HepG2 (cell line): ENCODE measurements at regions not wholly inside any gene's neighbourhood (a gene's known extent, or its start where the extent isn't known, plus 50 kb on each side); places are given as distances from the start of the nearest gene placed in this dataset.

Experiments
- ATAC-seq: fragments of 200-7000 bp; cut with Tn5 transposase; 3 replicates; pipeline ENCODE4 v1.9.1; 2020; ENCODE audit warnings: mild to moderate bottlenecking, moderate library complexity
- BruUV-seq: library from RNA; stranded (reverse); fragments of 400-500 nt; replicated peaks from 2 replicates; lab custom pipeline; 2021; lab: Mats Ljungman, UMichigan
- CTCF ChIA-PET: fragments of 300-600 bp; formaldehyde crosslinking; extraction: SDS; loops from one replicate; lab custom pipeline; 2021; ENCODE audit warnings: low total read pairs, inconsistent platforms, low intra/inter-chr PET ratio; lab: Yijun Ruan, JAX
- POLR2A ChIA-PET: fragments of 350-600 bp; sonication (Branson Sonifier 250); formaldehyde crosslinking; loops from one replicate; lab custom pipeline; 2020; ENCODE audit warnings: antibody characterized with exemption, inconsistent platforms; lab: Yijun Ruan, JAX
- DNase-seq: peaks from one replicate; pipeline ENCODE4 v3.0.0-alpha.2; 2015; ENCODE audit warnings: low spot score
- FAIRE-seq: peaks from 3 replicates; lab custom pipeline; 2011; peaks lifted over from hg19 to GRCh38; lab: Jason Lieb, UNC
- H2AFZ ChIP-seq: one replicate; pipeline ENCODE4 v1.6.1; 2011; ENCODE audit warnings: low read length, inconsistent platforms
- H3K27ac ChIP-seq: fragments of 300-600 bp; 3 replicates; pipeline ENCODE4 v1.8.0; 2011; ENCODE audit warnings: mixed run types, mild to moderate bottlenecking, mixed read lengths, low read length, inconsistent platforms; ENCODE audit not compliant: insufficient read depth; ENCODE audit errors: extremely low read length
- H3K27me3 ChIP-seq, 2 experiments: fragments of 200-600 bp in 1 of 2; 2 replicates in 1 of 2; 3 replicates in 1 of 2; pipeline versions ENCODE4 v1.6.0 to v1.8.0; 2011; ENCODE audit warnings: low read length in 2 of 2, mild to moderate bottlenecking in 2 of 2, moderate library complexity in 2 of 2, inconsistent platforms in 1 of 2; ENCODE audit not compliant: insufficient read depth in 2 of 2, control insufficient read depth in 1 of 2
- H3K36me3 ChIP-seq, 2 experiments: fragments of 200-600 bp in 1 of 2; replicated peaks in 1 of 2; 2 replicates in 1 of 2; 3 replicates in 1 of 2; pipeline versions ENCODE4 v1.5.1 to v1.8.0; 2011; ENCODE audit warnings: low read length in 2 of 2, inconsistent platforms in 1 of 2; ENCODE audit not compliant: insufficient read depth in 2 of 2, control insufficient read depth in 1 of 2
- H3K4me1 ChIP-seq: 2 replicates; pipeline ENCODE4 v1.5.1; 2012; ENCODE audit warnings: low read length, inconsistent platforms; ENCODE audit not compliant: insufficient read depth
- H3K4me2 ChIP-seq: 2 replicates; pipeline ENCODE4 v1.6.0; 2011; ENCODE audit warnings: low read depth, low read length, inconsistent platforms
- H3K4me3 ChIP-seq, 3 experiments: fragments of 200-600 bp in 1 of 3; sonication (generic), shearing (Covaris generic) in 1 of 3; replicated peaks in 1 of 3; 2 replicates each; pipeline ENCODE4 v1.5.1; 2011 to 2016; ENCODE audit warnings: low read length in 3 of 3, inconsistent platforms in 2 of 3, low read depth in 2 of 3, mild to moderate bottlenecking in 2 of 3, control low read depth in 1 of 3, mixed read lengths in 1 of 3; ENCODE audit not compliant: insufficient read depth in 1 of 3
- H3K79me2 ChIP-seq: one replicate; pipeline ENCODE4 v1.6.1; 2011; ENCODE audit warnings: low read length, inconsistent platforms; ENCODE audit not compliant: insufficient read depth
- H3K9ac ChIP-seq: 2 replicates; pipeline ENCODE4 v1.6.0; 2011; ENCODE audit warnings: mild to moderate bottlenecking, low read depth, low read length, inconsistent platforms; ENCODE audit not compliant: insufficient read depth
- H3K9me3 ChIP-seq: 2 replicates; pipeline ENCODE4 v1.5.1; 2012; ENCODE audit warnings: mild to moderate bottlenecking, low read length
- H4K20me1 ChIP-seq: 2 replicates; pipeline ENCODE4 v1.6.0; 2011; ENCODE audit warnings: inconsistent platforms, mild to moderate bottlenecking, low read length, moderate library complexity; ENCODE audit not compliant: insufficient read depth
- BRD4 ChIP-seq: sonication (generic); formaldehyde crosslinking; IDR thresholded peaks from 2 replicates; pipeline ENCODE4 v1.4.0; 2020; ENCODE audit warnings: missing genetic modification reagents
- EHMT2 ChIP-seq: fragments of 200-600 bp; sonication (generic); IDR thresholded peaks from 2 replicates; pipeline ENCODE4 v1.7.0; 2017; ENCODE audit warnings: antibody characterized with exemption, low read depth, low read length, borderline replicate concordance
- HDAC6 ChIP-seq: fragments of 200-600 bp; sonication (generic); IDR thresholded peaks from 2 replicates; pipeline ENCODE4 v1.7.0; 2017; ENCODE audit warnings: mild to moderate bottlenecking, antibody characterized with exemption, low read length, low read depth
- MBD4 ChIP-seq: IDR thresholded peaks from 2 replicates; pipeline ENCODE4 v1.6.1; 2012; ENCODE audit warnings: low read length, inconsistent platforms, borderline replicate concordance
- MBNL3 ChIP-seq: fragments of 250-450 bp; sonication (Bioruptor Pico); conservative IDR thresholded peaks from 2 replicates; pipeline ENCODE4 v1.8.0; 2022; ENCODE audit warnings: mild to moderate bottlenecking, inconsistent platforms
- MLX ChIP-seq: IDR thresholded peaks from 2 replicates; pipeline ENCODE4 v1.6.1; 2016
- NONO ChIP-seq, 2 experiments: fragments of 450-650 bp in 1 of 2; sonication (generic) in 1 of 2; formaldehyde crosslinking in 1 of 2; IDR thresholded peaks in 1 of 2; conservative IDR thresholded peaks in 1 of 2; 2 replicates each; pipeline versions ENCODE4 v1.6.1 to v1.8.0; 2017 to 2022; ENCODE audit warnings: mild to moderate bottlenecking in 1 of 2, missing genetic modification reagents in 1 of 2, moderate library complexity in 1 of 2
- NRL ChIP-seq: sonication (generic); formaldehyde crosslinking; IDR thresholded peaks from 2 replicates; pipeline ENCODE4 v1.5.0; 2020; ENCODE audit warnings: missing genetic modification reagents, mild to moderate bottlenecking, moderate library complexity, borderline replicate concordance
- SCMH1 ChIP-seq: sonication (generic); formaldehyde crosslinking; IDR thresholded peaks from 2 replicates; pipeline ENCODE4 v1.9.0; 2021; ENCODE audit warnings: missing genetic modification reagents, mild to moderate bottlenecking, borderline replicate concordance
- SP2 ChIP-seq: sonication (generic); formaldehyde crosslinking; IDR thresholded peaks from 2 replicates; pipeline ENCODE4 v1.5.1; 2020; ENCODE audit warnings: mild to moderate bottlenecking, missing genetic modification reagents
- ZFP1 ChIP-seq: IDR thresholded peaks from 2 replicates; pipeline ENCODE4 v1.6.1; 2016
- ZNF777 ChIP-seq: sonication (generic); formaldehyde crosslinking; IDR thresholded peaks from 2 replicates; pipeline ENCODE4 v1.4.0; 2020; ENCODE audit warnings: missing genetic modification reagents
- ZZZ3 ChIP-seq: sonication (generic); formaldehyde crosslinking; IDR thresholded peaks from 2 replicates; pipeline ENCODE4 v1.4.0; 2020; ENCODE audit warnings: missing genetic modification reagents, mild to moderate bottlenecking, borderline replicate concordance
- whole genome bisulfite sequencing: methylation state at CpG from one replicate; pipeline ENCODE4 v1.1.6; 2017; ENCODE audit warnings: low lambda C conversion rate; 5-methylcytosine and 5-hydroxymethylcytosine counted together
- in situ Hi-C: cut with HindIII; loops from 2 replicates; pipeline ENCODE4 v1.10.0; 2017; ENCODE audit warnings: low pct_unique_long_range_greater_than_20kb; ENCODE audit not compliant: extremely low pct_ligation_motif_present
- intact Hi-C: fragments of 100-400 bp; cut with micrococcal nuclease; formaldehyde crosslinking; loops from one replicate; pipeline ENCODE4 v1.10.0; 2022; ENCODE audit not compliant: unreplicated experiment
- TF ChIP-seq, protein P1 (sequence below): sonication (generic); formaldehyde crosslinking; conservative IDR thresholded peaks from 2 replicates; pipeline ENCODE4 v1.8.0; 2022; ENCODE audit warnings: mild to moderate bottlenecking, moderate library complexity, missing genetic modification reagents
- TF ChIP-seq, protein P2 (sequence below): sonication (generic); formaldehyde crosslinking; IDR thresholded peaks from 2 replicates; pipeline ENCODE4 v1.4.0; 2020; ENCODE audit warnings: low read depth, mild to moderate bottlenecking, missing genetic modification reagents

GRCh38 chr15:53397041-53397616, 362.3 kb downstream of the WDR72 start:
- ATAC-seq = no peak
- in situ Hi-C loops = no loop called here
- TF ChIP-seq, protein P1, sequence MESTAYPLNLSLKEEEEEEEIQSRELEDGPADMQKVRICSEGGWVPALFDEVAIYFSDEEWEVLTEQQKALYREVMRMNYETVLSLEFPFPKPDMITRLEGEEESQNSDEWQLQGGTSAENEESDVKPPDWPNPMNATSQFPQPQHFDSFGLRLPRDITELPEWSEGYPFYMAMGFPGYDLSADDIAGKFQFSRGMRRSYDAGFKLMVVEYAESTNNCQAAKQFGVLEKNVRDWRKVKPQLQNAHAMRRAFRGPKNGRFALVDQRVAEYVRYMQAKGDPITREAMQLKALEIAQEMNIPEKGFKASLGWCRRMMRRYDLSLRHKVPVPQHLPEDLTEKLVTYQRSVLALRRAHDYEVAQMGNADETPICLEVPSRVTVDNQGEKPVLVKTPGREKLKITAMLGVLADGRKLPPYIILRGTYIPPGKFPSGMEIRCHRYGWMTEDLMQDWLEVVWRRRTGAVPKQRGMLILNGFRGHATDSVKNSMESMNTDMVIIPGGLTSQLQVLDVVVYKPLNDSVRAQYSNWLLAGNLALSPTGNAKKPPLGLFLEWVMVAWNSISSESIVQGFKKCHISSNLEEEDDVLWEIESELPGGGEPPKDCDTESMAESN (CRISPR knock-in tag) = no peak
- TF ChIP-seq, all 625 proteins: peak for 0
- H3K4me1 ChIP-seq = peaks cover 18% of the 10 kb centered on the region
- H3K27ac ChIP-seq = no peak overlapping the region
- no TSS peak for BruUV-seq
- ChIA-PET CTCF (no interaction called here), POLR2A (no interaction called here)
- no peaks in the 10 kb centered on the region for H3K27me3 ChIP-seq
- DNase-seq = no peak
- no peak overlapping the region for H3K9ac ChIP-seq
- intact Hi-C loops = no loop called here
- no peak overlapping the region for H2AFZ ChIP-seq
- 93% methylated on average over 3 of the region's 3 CpGs for WGBS
- H3K79me2 ChIP-seq = no peaks in the 10 kb centered on the region
- H3K4me2 ChIP-seq = no peak overlapping the region
- H3K4me3 ChIP-seq = no peak overlapping the region
- no peaks in the 10 kb centered on the region for H4K20me1 ChIP-seq
- no peak for FAIRE-seq
- no peaks in the 10 kb centered on the region for H3K36me3 ChIP-seq
- no peaks in the 10 kb centered on the region for H3K9me3 ChIP-seq

GRCh38 chr15:53395871-53396270, 363.6 kb downstream of the WDR72 start:
- no peak overlapping the region for H3K27ac ChIP-seq
- no peak overlapping the region for H3K9ac ChIP-seq
- peaks cover 8% of the 10 kb centered on the region; the same call in 1 of the 2 replicates for H3K4me1 ChIP-seq
- no peak for DNase-seq
- H2AFZ ChIP-seq = no peak overlapping the region
- no peaks in the 10 kb centered on the region for H3K9me3 ChIP-seq
- in situ Hi-C loops = no loop called here
- H3K27me3 ChIP-seq = no peaks in the 10 kb centered on the region
- no TSS peak for BruUV-seq
- ATAC-seq = no peak
- no peaks in the 10 kb centered on the region for H3K36me3 ChIP-seq
- H3K79me2 ChIP-seq = no peaks in the 10 kb centered on the region
- no peak overlapping the region for H3K4me3 ChIP-seq
- intact Hi-C loops = no loop called here
- no peak overlapping the region for H3K4me2 ChIP-seq
- FAIRE-seq = no peak
- H4K20me1 ChIP-seq = no peaks in the 10 kb centered on the region
- ChIA-PET CTCF (no interaction called here), POLR2A (no interaction called here)
- WGBS = 90% methylated on average over 2 of the region's 2 CpGs
- TF ChIP-seq BRD4 (no peak), ZZZ3 (no peak), HDAC6 (no peak), MBD4 (no peak), NONO (IDR thresholded peaks at IDR 0.05) (no peak), NONO (CRISPR knock-in tag; conservative IDR thresholded peaks at IDR 0.05) (no peak), ZFP1 (no peak), MBNL3 (CRISPR knock-in tag) (no peak), EHMT2 (no peak), SP2 (CRISPR knock-in tag) (no peak), SCMH1 (CRISPR knock-in tag) (no peak), NRL (CRISPR knock-in tag) (no peak), MLX (no peak), ZNF777 (CRISPR knock-in tag) (no peak)
- TF ChIP-seq, protein P2, sequence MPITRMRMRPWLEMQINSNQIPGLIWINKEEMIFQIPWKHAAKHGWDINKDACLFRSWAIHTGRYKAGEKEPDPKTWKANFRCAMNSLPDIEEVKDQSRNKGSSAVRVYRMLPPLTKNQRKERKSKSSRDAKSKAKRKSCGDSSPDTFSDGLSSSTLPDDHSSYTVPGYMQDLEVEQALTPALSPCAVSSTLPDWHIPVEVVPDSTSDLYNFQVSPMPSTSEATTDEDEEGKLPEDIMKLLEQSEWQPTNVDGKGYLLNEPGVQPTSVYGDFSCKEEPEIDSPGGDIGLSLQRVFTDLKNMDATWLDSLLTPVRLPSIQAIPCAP (CRISPR knock-in tag) = no peak
